ENCODE measurements at regions not wholly inside any gene's neighbourhood (a gene's known extent, or its start where the extent isn't known, plus 50 kb on each side); places are given as distances from the start of the nearest gene placed in this dataset.

- TF ChIP-seq CTCF (IDR thresholded peaks at IDR 0.05): no peak
- no peak for ATAC-seq
- intact Hi-C loops (cut with DNase I): no loop called here
Observed at GRCh38 chrX:51395480-51395809, 62.8 kb downstream of the NUDT10 start.

More at GRCh38 chrX:51395480-51395809, 62.8 kb downstream of the NUDT10 start:
- Histone ChIP-seq H3K9me3 (no peaks in the 10 kb centered on the region), H3K4me1 (no peaks in the 10 kb centered on the region), H3K4me3 (peak overlapping the region; percentile 51), H3K27ac (no peak overlapping the region), H3K27me3 (ENCODE audit: insufficient read depth in 3 of 3, low read length in 2 of 3) (peaks cover 0 to 7% (median 2%) of the 10 kb centered on the region in 3 donors), H3K36me3 (ENCODE audit: insufficient read depth in 1 of 2, low read depth in 1 of 2) (no peaks in the 10 kb centered on the region)
- no peak for DNase-seq
- 14 to 39% (median 18%) methylated on average over 4 of the region's 4 CpGs for WGBS, 3 donors
